ENCODE measurements at regions not wholly inside any gene's neighbourhood (a gene's known extent, or its start where the extent isn't known, plus 50 kb on each side); places are given as distances from the start of the nearest gene placed in this dataset.

- Mint-ChIP-seq H3K9me3 (ENCODE audit: unreplicated experiment) (no peaks in the 10 kb centered on the region), H3K27me3 (ENCODE audit: insufficient read depth, unreplicated experiment) (peaks cover 9% of the 10 kb centered on the region)
- CTCF ChIA-PET: no interaction called here
Measured at GRCh38 chr6:159431750-159432149, 261.3 kb downstream of the SOD2 start.

GRCh38 chr6:159430323-159430722, 261.1 kb downstream of the FNDC1 start:
- H3K9me3 ChIP-seq: peaks cover 6% of the 10 kb centered on the region; the same call in 1 of the 2 replicates
- CTCF ChIA-PET: no interaction called here
- H3K9me3 Mint-ChIP-seq (ENCODE audit: unreplicated experiment): no peaks in the 10 kb centered on the region

More at GRCh38 chr6:159431750-159432149, 261.3 kb downstream of the SOD2 start:
- TF ChIP-seq CTCF (IDR thresholded peaks at IDR 0.05; ENCODE audit: insufficient read depth in 1 of 2, low read depth in 1 of 2, low read length in 1 of 2, severe bottlenecking in 1 of 2, unreplicated experiment in 1 of 2): no peak
- Histone ChIP-seq H3K4me1 (no peaks in the 10 kb centered on the region), H3K36me3 (ENCODE audit: control insufficient read depth, insufficient read depth, low read length) (no peaks in the 10 kb centered on the region), H3K9me3 (peaks cover 6% of the 10 kb centered on the region; the same call in 1 of the 2 replicates), H3K27me3 (replicated peaks; ENCODE audit: control insufficient read depth, insufficient read depth, low read length) (no peaks in the 10 kb centered on the region), H3K4me3 (ENCODE audit: low read depth, low read length) (no peak overlapping the region)
- H3K4me1 Mint-ChIP-seq (ENCODE audit: low read depth, unreplicated experiment): no peaks in the 10 kb centered on the region
- no peak overlapping the region for H3K4me3 Mint-ChIP-seq (ENCODE audit: unreplicated experiment)
- no TSS peak for BruUV-seq (replicated peaks)
- H3K27ac Mint-ChIP-seq (ENCODE audit: unreplicated experiment): no peak overlapping the region
- intact Hi-C loops (cut with micrococcal nuclease; ENCODE audit: unreplicated experiment): no loop called here
- no peak for DNase-seq
- POLR2A ChIA-PET: no interaction called here
- H3K36me3 Mint-ChIP-seq (ENCODE audit: insufficient read depth, unreplicated experiment): no peaks in the 10 kb centered on the region

GRCh38 chr6:159429433-159429832, 260.2 kb downstream of the FNDC1 start:
- no peaks in the 10 kb centered on the region for H3K36me3 ChIP-seq (ENCODE audit: control insufficient read depth, insufficient read depth, low read length)
- H3K36me3 Mint-ChIP-seq (ENCODE audit: insufficient read depth, unreplicated experiment): no peaks in the 10 kb centered on the region
- ChIA-PET CTCF (no interaction called here), POLR2A (no interaction called here)
- TF ChIP-seq CTCF (IDR thresholded peaks at IDR 0.05; ENCODE audit: insufficient read depth in 1 of 2, low read depth in 1 of 2, low read length in 1 of 2, severe bottlenecking in 1 of 2, unreplicated experiment in 1 of 2): no peak
- H3K4me1 ChIP-seq: no peaks in the 10 kb centered on the region
- peaks cover 5% of the 10 kb centered on the region for H3K27me3 Mint-ChIP-seq (ENCODE audit: insufficient read depth, unreplicated experiment)
- H3K4me3 Mint-ChIP-seq (ENCODE audit: unreplicated experiment): no peak overlapping the region
- DNase-seq: no peak
- no peak overlapping the region for H3K27ac Mint-ChIP-seq (ENCODE audit: unreplicated experiment)
- no peak overlapping the region for H3K4me3 ChIP-seq (ENCODE audit: low read depth, low read length)
- H3K9me3 ChIP-seq: peaks cover 6% of the 10 kb centered on the region; the same call in 1 of the 2 replicates
- no peaks in the 10 kb centered on the region for H3K9me3 Mint-ChIP-seq (ENCODE audit: unreplicated experiment)
- intact Hi-C loops (cut with micrococcal nuclease; ENCODE audit: unreplicated experiment): no loop called here
- no peaks in the 10 kb centered on the region for H3K4me1 Mint-ChIP-seq (ENCODE audit: low read depth, unreplicated experiment)
- no peaks in the 10 kb centered on the region for H3K27me3 ChIP-seq (replicated peaks; ENCODE audit: control insufficient read depth, insufficient read depth, low read length)
- no TSS peak for BruUV-seq (replicated peaks)

More at GRCh38 chr6:159430323-159430722, 261.1 kb downstream of the FNDC1 start:
- Histone ChIP-seq H3K36me3 (ENCODE audit: control insufficient read depth, insufficient read depth, low read length) (no peaks in the 10 kb centered on the region), H3K4me1 (no peaks in the 10 kb centered on the region), H3K4me3 (ENCODE audit: low read depth, low read length) (no peak overlapping the region), H3K27me3 (replicated peaks; ENCODE audit: control insufficient read depth, insufficient read depth, low read length) (no peaks in the 10 kb centered on the region)
- intact Hi-C loops (cut with micrococcal nuclease; ENCODE audit: unreplicated experiment): no loop called here
- H3K27me3 Mint-ChIP-seq (ENCODE audit: insufficient read depth, unreplicated experiment): peaks cover 5% of the 10 kb centered on the region
- BruUV-seq (replicated peaks): no TSS peak
- POLR2A ChIA-PET: no interaction called here
- no peak for DNase-seq
- H3K4me1 Mint-ChIP-seq (ENCODE audit: low read depth, unreplicated experiment): no peaks in the 10 kb centered on the region
- H3K36me3 Mint-ChIP-seq (ENCODE audit: insufficient read depth, unreplicated experiment): no peaks in the 10 kb centered on the region
- H3K4me3 Mint-ChIP-seq (ENCODE audit: unreplicated experiment): no peak overlapping the region
- no peak overlapping the region for H3K27ac Mint-ChIP-seq (ENCODE audit: unreplicated experiment)
- TF ChIP-seq CTCF (IDR thresholded peaks at IDR 0.05; ENCODE audit: insufficient read depth in 1 of 2, low read depth in 1 of 2, low read length in 1 of 2, severe bottlenecking in 1 of 2, unreplicated experiment in 1 of 2): no peak

Measured in Caco-2 (cell line).